Esophagus squamous epithelium (tissue), 5 donors: ENCODE measurements at regions not wholly inside any gene's neighbourhood (a gene's known extent, or its start where the extent isn't known, plus 50 kb on each side); places are given as distances from the start of the nearest gene placed in this dataset.

Source experiments
- DNase-seq: peaks from one replicate; lab custom pipeline; 2025; lab: John Stamatoyannopoulos, UW
- H3K27ac ChIP-seq, 4 donors: fragments of 200-600 bp; sonication (generic); one replicate each; pipeline ENCODE4 v1.5.1; 2016 to 2019; ENCODE audit warnings: mild to moderate bottlenecking in 1 of 4
- H3K27me3 ChIP-seq, 4 donors: fragments of 200-600 bp; sonication (generic); 1 replicate in 3 of 4; 2 replicates in 1 of 4; pipeline versions ENCODE4 v1.5.1 to v1.6.0; 2017 to 2021; ENCODE audit warnings: antibody characterized with exemption in 1 of 4
- H3K36me3 ChIP-seq, 3 donors: fragments of 200-600 bp; sonication (generic); one replicate each; pipeline ENCODE4 v1.5.1; 2016 to 2019
- H3K4me1 ChIP-seq, 3 donors: fragments of 200-600 bp; sonication (generic); one replicate each; pipeline ENCODE4 v1.5.1; 2017 to 2019
- H3K4me3 ChIP-seq, 4 donors: fragments of 200-600 bp; sonication (generic); 1 replicate in 3 of 4; 2 replicates in 1 of 4; pipeline ENCODE4 v1.5.1; 2016 to 2019; ENCODE audit warnings: mild to moderate bottlenecking in 2 of 4, moderate library complexity in 1 of 4
- H3K9me3 ChIP-seq, 3 donors: fragments of 200-600 bp; sonication (generic); one replicate each; pipeline ENCODE4 v1.5.1; 2016 to 2019
- CTCF ChIP-seq, 6 experiments: fragments of 450-650 bp in 4 of 6; fragments of 200-600 bp in 2 of 6; sonication (generic) in 2 of 6; IDR thresholded peaks; one replicate each; pipeline ENCODE4 v1.5.1; 2016 to 2019; ENCODE audit warnings: antibody characterized with exemption in 6 of 6, mild to moderate bottlenecking in 4 of 6, moderate library complexity in 4 of 6
- POLR2A ChIP-seq, 4 donors: fragments of 450-650 bp; IDR thresholded peaks; one replicate each; pipeline ENCODE4 v1.6.1; 2017; ENCODE audit warnings: antibody characterized with exemption in 4 of 4, mild to moderate bottlenecking in 4 of 4, moderate library complexity in 3 of 4
- WGBS, 2 donors: methylation state at CpG; one replicate each; pipeline ENCODE4 v1.1.5; 2018; 5-methylcytosine and 5-hydroxymethylcytosine counted together
- intact Hi-C: fragments of 100-400 bp; cut with DNase I; formaldehyde crosslinking; loops from one replicate; pipeline ENCODE4 v1.15.0; 2022
- donor health status: DM: yes; HTN: yes; CAD: no.

- no peaks in the 10 kb centered on the region for H3K36me3 ChIP-seq
- WGBS, 2 donors = 69 to 91% methylated on average over 3 to 4 of the region's 4 CpGs
- H3K4me3 ChIP-seq = no peak overlapping the region
- DNase-seq = no peak
- TF ChIP-seq CTCF (IDR thresholded peaks at IDR 0.05) (no peak), POLR2A (IDR thresholded peaks at IDR 0.05) (no peak)
- H3K9me3 ChIP-seq = no peaks in the 10 kb centered on the region
- no peak overlapping the region for H3K27ac ChIP-seq
- intact Hi-C loops = no loop called here
- H3K4me1 ChIP-seq = peaks cover 0 to 13% (median 3%) of the 10 kb centered on the region in 3 donors
- no peaks in the 10 kb centered on the region for H3K27me3 ChIP-seq
Measured at GRCh38 chr5:56647099-56647850, 168.1 kb upstream of the MAP3K1 start.

GRCh38 chr5:56641635-56642260, 173.6 kb upstream of the MAP3K1 start:
- WGBS, 2 donors = 53 to 58% methylated on average over 8 of the region's 8 CpGs
- Histone ChIP-seq H3K27ac (peak overlapping the region in 2 of 4 donors; percentile 2 to 71), H3K36me3 (no peaks in the 10 kb centered on the region), H3K4me3 (no peak overlapping the region), H3K4me1 (peaks cover 21 to 55% (median 29%) of the 10 kb centered on the region in 3 donors), H3K9me3 (no peaks in the 10 kb centered on the region), H3K27me3 (no peaks in the 10 kb centered on the region)
- DNase-seq = no peak
- intact Hi-C loops = no loop called here
- TF ChIP-seq CTCF (IDR thresholded peaks at IDR 0.05) = no peak
- no peak for TF ChIP-seq POLR2A (IDR thresholded peaks at IDR 0.05)

GRCh38 chr5:56640763-56641406, 174.5 kb upstream of the MAP3K1 start:
- no peak overlapping the region for H3K4me3 ChIP-seq
- DNase-seq = no peak
- peak overlapping the region in 3 of 4 donors; percentile 51 to 71 (median 66) for H3K27ac ChIP-seq
- peaks cover 21 to 62% (median 29%) of the 10 kb centered on the region in 3 donors for H3K4me1 ChIP-seq
- no peaks in the 10 kb centered on the region for H3K9me3 ChIP-seq
- TF ChIP-seq CTCF (IDR thresholded peaks at IDR 0.05) (no peak), POLR2A (IDR thresholded peaks at IDR 0.05) (no peak)
- H3K27me3 ChIP-seq = no peaks in the 10 kb centered on the region
- H3K36me3 ChIP-seq = no peaks in the 10 kb centered on the region
- WGBS, 2 donors = 59 to 81% methylated on average over 3 of the region's 3 CpGs
- intact Hi-C loops = no loop called here

GRCh38 chr5:56639476-56639875, 175.9 kb upstream of the MAP3K1 start:
- H3K4me1 ChIP-seq = peaks cover 21 to 74% (median 29%) of the 10 kb centered on the region in 3 donors
- H3K36me3 ChIP-seq = no peaks in the 10 kb centered on the region
- H3K27me3 ChIP-seq = no peaks in the 10 kb centered on the region
- H3K4me3 ChIP-seq = no peak overlapping the region
- peak overlapping the region; percentile 17 to 71 (median 65) for H3K27ac ChIP-seq
- no peak for DNase-seq
- TF ChIP-seq CTCF (IDR thresholded peaks at IDR 0.05) = no peak
- no peak for TF ChIP-seq POLR2A (IDR thresholded peaks at IDR 0.05)
- 87 to 93% methylated on average over 2 of the region's 2 CpGs for WGBS, 2 donors
- intact Hi-C loops = no loop called here
- H3K9me3 ChIP-seq = no peaks in the 10 kb centered on the region
